Stomach (tissue), 8 donors: ENCODE measurements at regions not wholly inside any gene's neighbourhood (a gene's known extent, or its start where the extent isn't known, plus 50 kb on each side); places are given as distances from the start of the nearest gene placed in this dataset.

Experiments used
- DNase-seq, 2 donors: peaks; one replicate each; pipeline versions ENCODE4 v3.0.0 to v3.0.0-alpha.2; 2013 to 2019
- H3K27ac ChIP-seq, 5 donors: fragments of 200-600 bp in 4 of 5; sonication (generic) in 4 of 5; one replicate each; pipeline ENCODE4 v1.5.1; 2013 to 2019; ENCODE audit warnings: mild to moderate bottlenecking in 1 of 5, moderate library complexity in 1 of 5
- H3K27me3 ChIP-seq, 3 donors: fragments of 200-600 bp; sonication (generic); one replicate each; pipeline ENCODE4 v1.5.1; 2017 to 2019; ENCODE audit warnings: mixed run types in 1 of 3
- H3K36me3 ChIP-seq, 4 donors: fragments of 200-600 bp; sonication (generic); 1 replicate in 3 of 4; 2 replicates in 1 of 4; pipeline ENCODE4 v1.5.1; 2016 to 2019
- H3K4me1 ChIP-seq, 4 donors: fragments of 200-600 bp; sonication (generic); one replicate each; pipeline ENCODE4 v1.5.1; 2016 to 2019
- H3K4me3 ChIP-seq, 4 donors: fragments of 200-600 bp; sonication (generic) in 3 of 4; one replicate each; pipeline ENCODE4 v1.5.1; 2016 to 2019; ENCODE audit warnings: mild to moderate bottlenecking in 1 of 4
- H3K9me3 ChIP-seq, 4 donors: fragments of 200-600 bp; sonication (generic); one replicate each; pipeline ENCODE4 v1.5.1; 2016 to 2019
- EP300 ChIP-seq: sonication (generic); formaldehyde crosslinking; IDR thresholded peaks from one replicate; pipeline ENCODE4 v1.6.1; 2017; ENCODE audit warnings: antibody characterized with exemption
- POLR2A ChIP-seq, 4 donors: fragments of 450-650 bp; IDR thresholded peaks; one replicate each; pipeline ENCODE4 v1.6.1; 2016; ENCODE audit warnings: antibody characterized with exemption in 4 of 4, control low read depth in 2 of 4, mild to moderate bottlenecking in 1 of 4, moderate library complexity in 1 of 4
- POLR2AphosphoS5 ChIP-seq, 3 donors: sonication (generic); formaldehyde crosslinking; IDR thresholded peaks; one replicate each; pipeline ENCODE4 v1.6.1; 2016; ENCODE audit warnings: antibody characterized with exemption in 3 of 3
- WGBS, 5 donors: extraction: QIAGEN DNeasy Blood & Tissue Kit in 3 of 5; methylation state at CpG; one replicate each; pipeline versions ENCODE4 v1.1.5 to v1.1.7; 2013 to 2018; 5-methylcytosine and 5-hydroxymethylcytosine counted together
- intact Hi-C: fragments of 100-400 bp; cut with DNase I; formaldehyde crosslinking; loops from one replicate; pipeline ENCODE4 v1.15.1; 2023; ENCODE audit warnings: low total_unique reads
- TF ChIP-seq, protein P1 (sequence below), 7 experiments: fragments of 450-650 bp in 4 of 7; fragments of 200-600 bp in 3 of 7; sonication (generic) in 3 of 7; IDR thresholded peaks; one replicate each; pipeline ENCODE4 v1.5.1; 2016 to 2019; ENCODE audit warnings: antibody characterized with exemption in 7 of 7, control low read depth in 2 of 7, mild to moderate bottlenecking in 1 of 7
- donor health status: healthy with polysubstance abuse.
- donor health status: Bipolar disorder and iron deficiency.
- donor health status: healthy.

DNA sequence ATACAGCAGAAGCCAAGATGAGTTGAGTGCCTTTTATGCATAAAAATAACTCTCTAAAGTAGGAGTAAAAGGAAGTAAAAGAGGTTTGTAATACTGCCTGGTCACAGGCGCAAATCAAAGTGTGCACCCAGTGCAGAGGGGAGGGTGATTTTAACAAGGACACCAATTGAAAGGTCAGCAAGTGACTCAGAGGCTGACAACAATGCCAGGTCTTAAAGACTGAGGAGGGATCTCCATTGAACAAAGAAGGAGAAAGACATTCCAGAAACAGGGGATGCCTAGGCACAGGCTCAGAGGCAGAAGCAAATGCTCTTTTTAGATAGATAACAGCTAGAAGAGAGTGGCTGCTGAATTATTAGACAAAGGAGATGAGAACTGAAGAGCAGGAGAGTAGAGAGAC lies 297.4 kb upstream of the VCX start:
- WGBS, 5 donors, result 68 to 100% (median 93%) methylated on average over 1 of the region's 1 CpG
- Histone ChIP-seq H3K4me3 (no peak overlapping the region), H3K27me3 (no peaks in the 10 kb centered on the region), H3K4me1 (no peaks in the 10 kb centered on the region), H3K9me3 (peaks cover 0 to under 1% (median 0%) of the 10 kb centered on the region in 4 donors), H3K36me3 (no peaks in the 10 kb centered on the region), H3K27ac (no peak overlapping the region)
- no peak for DNase-seq
- TF ChIP-seq POLR2A (IDR thresholded peaks at IDR 0.05) (no peak), POLR2AphosphoS5 (IDR thresholded peaks at IDR 0.05) (no peak), EP300 (no peak)
- TF ChIP-seq, protein P1, sequence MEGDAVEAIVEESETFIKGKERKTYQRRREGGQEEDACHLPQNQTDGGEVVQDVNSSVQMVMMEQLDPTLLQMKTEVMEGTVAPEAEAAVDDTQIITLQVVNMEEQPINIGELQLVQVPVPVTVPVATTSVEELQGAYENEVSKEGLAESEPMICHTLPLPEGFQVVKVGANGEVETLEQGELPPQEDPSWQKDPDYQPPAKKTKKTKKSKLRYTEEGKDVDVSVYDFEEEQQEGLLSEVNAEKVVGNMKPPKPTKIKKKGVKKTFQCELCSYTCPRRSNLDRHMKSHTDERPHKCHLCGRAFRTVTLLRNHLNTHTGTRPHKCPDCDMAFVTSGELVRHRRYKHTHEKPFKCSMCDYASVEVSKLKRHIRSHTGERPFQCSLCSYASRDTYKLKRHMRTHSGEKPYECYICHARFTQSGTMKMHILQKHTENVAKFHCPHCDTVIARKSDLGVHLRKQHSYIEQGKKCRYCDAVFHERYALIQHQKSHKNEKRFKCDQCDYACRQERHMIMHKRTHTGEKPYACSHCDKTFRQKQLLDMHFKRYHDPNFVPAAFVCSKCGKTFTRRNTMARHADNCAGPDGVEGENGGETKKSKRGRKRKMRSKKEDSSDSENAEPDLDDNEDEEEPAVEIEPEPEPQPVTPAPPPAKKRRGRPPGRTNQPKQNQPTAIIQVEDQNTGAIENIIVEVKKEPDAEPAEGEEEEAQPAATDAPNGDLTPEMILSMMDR (IDR thresholded peaks at IDR 0.05), result no peak
- intact Hi-C loops, result no loop called here

GRCh38 chrX:7542587-7543380 lies 300.2 kb upstream of the VCX start:
- peaks cover 0 to 5% (median 2%) of the 10 kb centered on the region in 4 donors for H3K9me3 ChIP-seq
- TF ChIP-seq POLR2A (IDR thresholded peaks at IDR 0.05), result no peak
- TF ChIP-seq, protein P1 (IDR thresholded peaks at IDR 0.05), result no peak
- TF ChIP-seq POLR2AphosphoS5 (IDR thresholded peaks at IDR 0.05), result no peak
- no peak for TF ChIP-seq EP300
- no peaks in the 10 kb centered on the region for H3K27me3 ChIP-seq
- intact Hi-C loops, result no loop called here
- DNase-seq, result no peak
- no peak overlapping the region for H3K4me3 ChIP-seq
- 77 to 90% (median 83%) methylated on average over 5 to 6 of the region's 6 CpGs for WGBS, 5 donors
- H3K27ac ChIP-seq, result no peak overlapping the region
- no peaks in the 10 kb centered on the region for H3K36me3 ChIP-seq
- no peaks in the 10 kb centered on the region for H3K4me1 ChIP-seq

GRCh38 chrX:7522860-7523259 lies 320.1 kb upstream of the VCX start:
- TF ChIP-seq, protein P1 (IDR thresholded peaks at IDR 0.05), result no peak
- TF ChIP-seq EP300, result no peak
- no peak overlapping the region for H3K4me3 ChIP-seq
- H3K9me3 ChIP-seq, result peaks cover 0 to 4% (median 0%) of the 10 kb centered on the region in 4 donors
- intact Hi-C loops, result no loop called here
- H3K4me1 ChIP-seq, result no peaks in the 10 kb centered on the region
- H3K27ac ChIP-seq, result no peak overlapping the region
- H3K27me3 ChIP-seq, result no peaks in the 10 kb centered on the region
- no peak for DNase-seq
- no peaks in the 10 kb centered on the region for H3K36me3 ChIP-seq
- 70 to 88% (median 76%) methylated on average over 2 of the region's 2 CpGs for WGBS, 5 donors

- no peaks in the 10 kb centered on the region for H3K27me3 ChIP-seq
- 64 to 70% (median 67%) methylated on average over 4 of the region's 4 CpGs for WGBS, 5 donors
- TF ChIP-seq POLR2A (IDR thresholded peaks at IDR 0.05) (no peak), EP300 (no peak), POLR2AphosphoS5 (IDR thresholded peaks at IDR 0.05) (no peak)
- TF ChIP-seq, protein P1 (IDR thresholded peaks at IDR 0.05), result no peak
Observed at GRCh38 chrX:7515681-7516413, 327.1 kb upstream of the VCX start.

More at GRCh38 chrX:7515681-7516413, 327.1 kb upstream of the VCX start:
- no peak for DNase-seq
- H3K36me3 ChIP-seq, result no peaks in the 10 kb centered on the region
- no peaks in the 10 kb centered on the region for H3K9me3 ChIP-seq
- H3K4me1 ChIP-seq, result no peaks in the 10 kb centered on the region
- no peak overlapping the region for H3K27ac ChIP-seq
- intact Hi-C loops, result no loop called here
- H3K4me3 ChIP-seq, result no peak overlapping the region
